ENCODE measurements at regions not wholly inside any gene's neighbourhood (a gene's known extent, or its start where the extent isn't known, plus 50 kb on each side); places are given as distances from the start of the nearest gene placed in this dataset.

GRCh38 chr22:22761606-22761962 is 117.2 kb downstream of the GGTLC2 start:
- no peaks in the 10 kb centered on the region for H3K36me3 ChIP-seq
- no peaks in the 10 kb centered on the region for H3K27me3 ChIP-seq
- no peaks in the 10 kb centered on the region for H3K9me3 ChIP-seq
- no peak overlapping the region for H3K27ac ChIP-seq
- no peak for TF ChIP-seq CTCF (IDR thresholded peaks at IDR 0.05)
- no peak for TF ChIP-seq EP300 (IDR thresholded peaks at IDR 0.05)
- TF ChIP-seq POLR2A (IDR thresholded peaks at IDR 0.05) = no peak
- 80 to 96% (median 89%) methylated on average over 1 of the region's 1 CpG for WGBS, 3 donors
- no peaks in the 10 kb centered on the region for H3K4me1 ChIP-seq (ENCODE audit: insufficient read depth)
- intact Hi-C loops (cut with DNase I) = no loop called here
- DNase-seq = no peak
- H3K4me3 ChIP-seq = no peak overlapping the region

- 88 to 97% (median 95%) methylated on average over 8 of the region's 8 CpGs for WGBS, 3 donors
- Histone ChIP-seq H3K9me3 (no peaks in the 10 kb centered on the region), H3K27ac (no peak overlapping the region), H3K36me3 (no peaks in the 10 kb centered on the region), H3K4me3 (no peak overlapping the region), H3K27me3 (no peaks in the 10 kb centered on the region), H3K4me1 (ENCODE audit: insufficient read depth) (no peaks in the 10 kb centered on the region)
- TF ChIP-seq POLR2A (IDR thresholded peaks at IDR 0.05) (no peak), CTCF (IDR thresholded peaks at IDR 0.05) (no peak), EP300 (IDR thresholded peaks at IDR 0.05) (no peak)
- intact Hi-C loops (cut with DNase I) = no loop called here
- no peak for DNase-seq
Measured at GRCh38 chr22:22761963-22762772, 117.8 kb downstream of the GGTLC2 start.

GRCh38 chr22:22763512-22763911 is 119.1 kb downstream of the GGTLC2 start:
- Histone ChIP-seq H3K27ac (no peak overlapping the region), H3K4me3 (no peak overlapping the region), H3K9me3 (no peaks in the 10 kb centered on the region), H3K27me3 (no peaks in the 10 kb centered on the region), H3K4me1 (ENCODE audit: insufficient read depth) (no peaks in the 10 kb centered on the region), H3K36me3 (no peaks in the 10 kb centered on the region)
- TF ChIP-seq POLR2A (IDR thresholded peaks at IDR 0.05) (no peak), EP300 (IDR thresholded peaks at IDR 0.05) (no peak), CTCF (IDR thresholded peaks at IDR 0.05) (no peak)
- intact Hi-C loops (cut with DNase I) = no loop called here
- WGBS, 3 donors = 73 to 80% (median 77%) methylated on average over 4 of the region's 4 CpGs
- no peak for DNase-seq

GRCh38 chr22:22764085-22764484 is 119.7 kb downstream of the GGTLC2 start:
- no peak for DNase-seq
- Histone ChIP-seq H3K4me1 (ENCODE audit: insufficient read depth) (no peaks in the 10 kb centered on the region), H3K27me3 (no peaks in the 10 kb centered on the region), H3K9me3 (no peaks in the 10 kb centered on the region), H3K36me3 (no peaks in the 10 kb centered on the region), H3K4me3 (no peak overlapping the region), H3K27ac (no peak overlapping the region)
- TF ChIP-seq POLR2A (IDR thresholded peaks at IDR 0.05) (no peak), CTCF (IDR thresholded peaks at IDR 0.05) (no peak), EP300 (IDR thresholded peaks at IDR 0.05) (no peak)
- WGBS, 3 donors = 39 to 72% (median 58%) methylated on average over 2 of the region's 2 CpGs
- intact Hi-C loops (cut with DNase I) = no loop called here

Measured in ovary (tissue), 7 donors.